HEK293 (cell line): ENCODE measurements at regions not wholly inside any gene's neighbourhood (a gene's known extent, or its start where the extent isn't known, plus 50 kb on each side); places are given as distances from the start of the nearest gene placed in this dataset.

Experiments
- CTCF ChIA-PET: fragments of 350-600 bp; formaldehyde crosslinking; extraction: SDS; loops from one replicate; lab custom pipeline; 2021; ENCODE audit warnings: antibody characterized with exemption; lab: Yijun Ruan, JAX
- POLR2A ChIA-PET: fragments of 300-600 bp; formaldehyde crosslinking; extraction: SDS; loops from one replicate; lab custom pipeline; 2020; ENCODE audit warnings: antibody characterized with exemption, inconsistent platforms; lab: Yijun Ruan, JAX
- H3K27ac ChIP-seq: fragments of 200-500 bp; sonication (Bioruptor generic); 2 replicates; pipeline ENCODE4 v1.5.1; 2014; ENCODE audit warnings: low read depth, low read length, control low read depth, inconsistent platforms; ENCODE audit errors: extremely low read depth
- H3K36me3 ChIP-seq, 2 experiments: fragments of 200-500 bp in 1 of 2; sonication (Bioruptor generic) in 1 of 2; 1 replicate in 1 of 2; 2 replicates in 1 of 2; pipeline ENCODE4 v1.5.1; 2014 to 2017; ENCODE audit warnings: inconsistent platforms in 2 of 2, low read length in 2 of 2; ENCODE audit not compliant: control insufficient read depth in 2 of 2, insufficient read depth in 1 of 2
- H3K4me1 ChIP-seq: fragments of 200-500 bp; sonication (Bioruptor generic); 2 replicates; pipeline ENCODE4 v1.5.1; 2014; ENCODE audit warnings: mild to moderate bottlenecking, low read length, inconsistent platforms; ENCODE audit not compliant: control insufficient read depth, insufficient read depth
- H3K4me3 ChIP-seq: 2 replicates; pipeline ENCODE4 v1.5.1; 2011; ENCODE audit warnings: low read depth, mild to moderate bottlenecking, control low read depth, low read length, moderate library complexity
- H3K9me3 ChIP-seq: fragments of 200-500 bp; sonication (Bioruptor generic); 2 replicates; pipeline ENCODE4 v1.5.1; 2014; ENCODE audit warnings: low read depth, low read length, inconsistent platforms; ENCODE audit not compliant: control insufficient read depth, insufficient read depth
- EGR2 ChIP-seq: fragments of 450-650 bp; formaldehyde crosslinking; IDR thresholded peaks from 2 replicates; pipeline ENCODE4 v1.5.1; 2016; ENCODE audit warnings: low read depth, missing biosample characterization, missing genetic modification characterization
- KLF9 ChIP-seq: fragments of 450-650 bp; formaldehyde crosslinking; IDR thresholded peaks from 2 replicates; pipeline ENCODE4 v1.5.1; 2016; ENCODE audit warnings: missing biosample characterization, missing genetic modification characterization, low read depth
- SETDB1 ChIP-seq: IDR thresholded peaks from one replicate; pipeline ENCODE4 v1.6.1; 2017; ENCODE audit warnings: mild to moderate bottlenecking, low read length, moderate library complexity, mixed read lengths; ENCODE audit not compliant: insufficient read length
- ZNF121 ChIP-seq: fragments of 450-650 bp; formaldehyde crosslinking; IDR thresholded peaks from 2 replicates; pipeline ENCODE4 v1.5.1; 2016; ENCODE audit warnings: missing biosample characterization, missing genetic modification characterization
- ZNF174 ChIP-seq: fragments of 450-650 bp; formaldehyde crosslinking; IDR thresholded peaks from 2 replicates; pipeline ENCODE4 v1.5.0; 2017; ENCODE audit warnings: missing biosample characterization, mild to moderate bottlenecking, missing genetic modification characterization
- ZNF501 ChIP-seq: fragments of 450-650 bp; formaldehyde crosslinking; IDR thresholded peaks from 2 replicates; pipeline ENCODE4 v1.5.1; 2016; ENCODE audit warnings: missing biosample characterization, missing genetic modification characterization
- ZNF529 ChIP-seq: fragments of 450-650 bp; formaldehyde crosslinking; IDR thresholded peaks from 2 replicates; pipeline ENCODE4 v1.5.1; 2017; ENCODE audit warnings: missing genetic modification characterization, missing biosample characterization; ENCODE audit not compliant: insufficient replicate concordance
- ZNF621 ChIP-seq: fragments of 450-650 bp; formaldehyde crosslinking; IDR thresholded peaks from 2 replicates; pipeline ENCODE4 v1.5.1; 2017; ENCODE audit warnings: missing biosample characterization, missing genetic modification characterization
- ZNF654 ChIP-seq: fragments of 450-650 bp; formaldehyde crosslinking; IDR thresholded peaks from 2 replicates; pipeline ENCODE4 v1.5.1; 2016; ENCODE audit warnings: low read depth, missing biosample characterization, missing genetic modification characterization
- ZNF660 ChIP-seq: fragments of 450-650 bp; IDR thresholded peaks from 2 replicates; pipeline ENCODE4 v1.5.1; 2018; ENCODE audit warnings: missing biosample characterization, mild to moderate bottlenecking, missing genetic modification characterization
- TF ChIP-seq, protein P1 (sequence below): fragments of 450-650 bp; formaldehyde crosslinking; IDR thresholded peaks from 2 replicates; pipeline ENCODE4 v1.5.1; 2016; ENCODE audit warnings: missing biosample characterization, missing genetic modification characterization
- TF ChIP-seq, protein P2 (sequence below): fragments of 450-650 bp; formaldehyde crosslinking; IDR thresholded peaks from 2 replicates; pipeline ENCODE4 v1.5.1; 2017; ENCODE audit warnings: missing biosample characterization, missing genetic modification characterization
- TF ChIP-seq, protein P3 (sequence below): fragments of 450-650 bp; formaldehyde crosslinking; IDR thresholded peaks from 2 replicates; pipeline ENCODE4 v1.5.1; 2016; ENCODE audit warnings: missing biosample characterization, missing genetic modification characterization
- TF ChIP-seq, protein P4 (sequence below): fragments of 450-650 bp; formaldehyde crosslinking; IDR thresholded peaks from 2 replicates; pipeline ENCODE4 v1.5.1; 2016; ENCODE audit warnings: missing biosample characterization, missing genetic modification characterization
- TF ChIP-seq, protein P5 (sequence below): fragments of 450-650 bp; formaldehyde crosslinking; IDR thresholded peaks from 2 replicates; pipeline ENCODE4 v1.5.1; 2016; ENCODE audit warnings: missing biosample characterization, missing genetic modification characterization

DNA sequence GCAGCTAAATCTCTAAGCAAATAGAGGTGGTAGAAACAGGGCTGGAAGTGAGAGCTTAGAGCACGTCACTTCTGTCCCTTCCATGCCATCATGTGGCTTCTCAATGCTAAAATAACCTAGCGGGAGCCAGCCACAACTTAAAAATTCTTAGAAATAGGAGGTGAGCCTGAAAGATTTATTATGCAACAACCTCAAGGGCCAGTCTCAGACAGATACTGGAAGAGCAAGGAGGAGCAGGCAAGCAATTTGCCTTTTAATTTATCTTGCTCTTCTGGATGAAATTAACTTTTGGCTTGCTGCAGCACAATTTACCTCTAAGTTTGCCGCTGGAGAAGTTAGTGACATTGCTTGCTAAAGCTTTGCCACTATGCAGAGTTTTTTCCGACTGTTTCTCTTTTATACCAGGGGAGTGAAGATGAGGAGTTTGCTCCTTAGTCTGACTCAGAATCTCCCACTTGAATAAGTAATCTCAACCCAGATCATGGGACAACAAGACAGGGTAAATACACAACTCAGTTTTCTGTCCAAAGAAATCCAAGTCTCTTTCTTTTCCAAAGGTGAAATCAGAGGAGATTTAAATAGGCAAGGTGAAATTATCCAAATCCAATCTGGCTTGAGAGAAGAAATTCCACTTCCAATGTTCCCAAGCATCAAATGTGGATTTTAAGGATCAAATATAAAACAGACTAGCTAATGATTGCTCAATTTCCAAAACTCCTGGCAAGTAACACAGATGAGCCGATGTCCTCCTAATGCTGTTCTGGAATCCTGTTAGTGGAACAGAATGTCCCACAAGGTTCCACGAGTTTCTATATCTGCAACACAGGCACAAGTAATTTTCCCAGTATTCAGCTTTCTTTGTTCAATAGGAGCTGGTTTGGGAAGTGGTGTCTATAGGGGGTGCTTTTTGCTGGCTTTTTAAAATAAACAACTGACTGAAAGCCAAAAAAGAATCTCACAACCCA lies 329.4 kb upstream of the RORA start:
- H3K9me3 ChIP-seq = no peaks in the 10 kb centered on the region
- CTCF ChIA-PET = no interaction called here
- no peaks in the 10 kb centered on the region for H3K36me3 ChIP-seq
- H3K4me3 ChIP-seq = no peak overlapping the region
- no peak for TF ChIP-seq SETDB1
- TF ChIP-seq, protein P1, sequence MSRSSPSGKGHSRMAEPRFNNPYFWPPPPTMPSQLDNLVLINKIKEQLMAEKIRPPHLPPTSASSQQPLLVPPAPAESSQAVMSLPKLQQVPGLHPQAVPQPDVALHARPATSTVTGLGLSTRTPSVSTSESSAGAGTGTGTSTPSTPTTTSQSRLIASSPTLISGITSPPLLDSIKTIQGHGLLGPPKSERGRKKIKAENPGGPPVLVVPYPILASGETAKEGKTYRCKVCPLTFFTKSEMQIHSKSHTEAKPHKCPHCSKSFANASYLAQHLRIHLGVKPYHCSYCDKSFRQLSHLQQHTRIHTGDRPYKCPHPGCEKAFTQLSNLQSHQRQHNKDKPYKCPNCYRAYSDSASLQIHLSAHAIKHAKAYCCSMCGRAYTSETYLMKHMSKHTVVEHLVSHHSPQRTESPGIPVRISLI (tag by site-specific recombination) = no peak
- TF ChIP-seq, protein P2, sequence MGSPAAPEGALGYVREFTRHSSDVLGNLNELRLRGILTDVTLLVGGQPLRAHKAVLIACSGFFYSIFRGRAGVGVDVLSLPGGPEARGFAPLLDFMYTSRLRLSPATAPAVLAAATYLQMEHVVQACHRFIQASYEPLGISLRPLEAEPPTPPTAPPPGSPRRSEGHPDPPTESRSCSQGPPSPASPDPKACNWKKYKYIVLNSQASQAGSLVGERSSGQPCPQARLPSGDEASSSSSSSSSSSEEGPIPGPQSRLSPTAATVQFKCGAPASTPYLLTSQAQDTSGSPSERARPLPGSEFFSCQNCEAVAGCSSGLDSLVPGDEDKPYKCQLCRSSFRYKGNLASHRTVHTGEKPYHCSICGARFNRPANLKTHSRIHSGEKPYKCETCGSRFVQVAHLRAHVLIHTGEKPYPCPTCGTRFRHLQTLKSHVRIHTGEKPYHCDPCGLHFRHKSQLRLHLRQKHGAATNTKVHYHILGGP = no peak
- TF ChIP-seq, protein P3, sequence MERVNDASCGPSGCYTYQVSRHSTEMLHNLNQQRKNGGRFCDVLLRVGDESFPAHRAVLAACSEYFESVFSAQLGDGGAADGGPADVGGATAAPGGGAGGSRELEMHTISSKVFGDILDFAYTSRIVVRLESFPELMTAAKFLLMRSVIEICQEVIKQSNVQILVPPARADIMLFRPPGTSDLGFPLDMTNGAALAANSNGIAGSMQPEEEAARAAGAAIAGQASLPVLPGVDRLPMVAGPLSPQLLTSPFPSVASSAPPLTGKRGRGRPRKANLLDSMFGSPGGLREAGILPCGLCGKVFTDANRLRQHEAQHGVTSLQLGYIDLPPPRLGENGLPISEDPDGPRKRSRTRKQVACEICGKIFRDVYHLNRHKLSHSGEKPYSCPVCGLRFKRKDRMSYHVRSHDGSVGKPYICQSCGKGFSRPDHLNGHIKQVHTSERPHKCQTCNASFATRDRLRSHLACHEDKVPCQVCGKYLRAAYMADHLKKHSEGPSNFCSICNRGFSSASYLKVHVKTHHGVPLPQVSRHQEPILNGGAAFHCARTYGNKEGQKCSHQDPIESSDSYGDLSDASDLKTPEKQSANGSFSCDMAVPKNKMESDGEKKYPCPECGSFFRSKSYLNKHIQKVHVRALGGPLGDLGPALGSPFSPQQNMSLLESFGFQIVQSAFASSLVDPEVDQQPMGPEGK (tag by site-specific recombination) = no peak
- H3K27ac ChIP-seq = no peak overlapping the region
- H3K4me1 ChIP-seq = no peaks in the 10 kb centered on the region
- POLR2A ChIA-PET = no interaction called here

DNA sequence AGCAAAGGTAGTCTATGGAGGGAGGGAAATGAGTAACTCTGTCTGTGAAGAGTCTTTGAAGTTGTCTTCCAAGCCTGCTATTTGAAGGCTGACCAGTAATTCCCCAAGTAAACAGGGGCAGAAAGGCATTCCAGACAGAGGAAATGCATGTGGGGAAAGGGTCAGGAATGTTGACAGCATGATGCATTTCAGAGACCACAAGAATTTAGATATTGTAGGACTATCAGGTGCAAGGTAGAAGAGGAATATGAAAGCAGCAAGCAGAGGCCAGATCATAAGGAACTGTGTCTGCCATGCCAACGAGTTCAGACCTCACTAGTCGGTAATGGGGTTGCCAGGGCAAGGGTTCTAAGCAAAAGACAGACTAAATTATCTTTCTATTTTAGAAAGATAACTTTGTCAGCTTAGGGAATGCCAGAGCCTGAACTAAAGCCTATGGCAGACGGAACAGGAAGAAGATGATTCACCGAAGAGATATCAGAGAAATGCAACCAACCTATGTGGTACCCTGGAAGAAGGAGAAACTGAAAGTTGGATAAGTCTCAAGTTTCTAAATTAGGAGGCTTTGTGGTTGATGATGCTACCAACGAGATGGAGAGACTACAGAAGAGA lies 327.0 kb upstream of the RORA start:
- H3K27ac ChIP-seq = no peak overlapping the region
- H3K4me1 ChIP-seq = no peaks in the 10 kb centered on the region
- no peaks in the 10 kb centered on the region for H3K36me3 ChIP-seq
- H3K9me3 ChIP-seq = no peaks in the 10 kb centered on the region
- ChIA-PET POLR2A (no interaction called here), CTCF (interaction anchor here (0.6 kb wide), 1 partner anchor 243 kb away, joined by 3 read pairs; no protein-coding TSS in a partner anchor)
- H3K4me3 ChIP-seq = no peak overlapping the region
- TF ChIP-seq ZNF174 (no peak), ZNF529 (tag by site-specific recombination) (no peak), ZNF654 (tag by site-specific recombination) (no peak), ZNF121 (tag by site-specific recombination) (no peak), ZNF660 (tag by site-specific recombination) (no peak), KLF9 (tag by site-specific recombination) (no peak), EGR2 (tag by site-specific recombination) (no peak), ZNF501 (tag by site-specific recombination) (no peak), ZNF621 (tag by site-specific recombination) (no peak)
- TF ChIP-seq, protein P4, sequence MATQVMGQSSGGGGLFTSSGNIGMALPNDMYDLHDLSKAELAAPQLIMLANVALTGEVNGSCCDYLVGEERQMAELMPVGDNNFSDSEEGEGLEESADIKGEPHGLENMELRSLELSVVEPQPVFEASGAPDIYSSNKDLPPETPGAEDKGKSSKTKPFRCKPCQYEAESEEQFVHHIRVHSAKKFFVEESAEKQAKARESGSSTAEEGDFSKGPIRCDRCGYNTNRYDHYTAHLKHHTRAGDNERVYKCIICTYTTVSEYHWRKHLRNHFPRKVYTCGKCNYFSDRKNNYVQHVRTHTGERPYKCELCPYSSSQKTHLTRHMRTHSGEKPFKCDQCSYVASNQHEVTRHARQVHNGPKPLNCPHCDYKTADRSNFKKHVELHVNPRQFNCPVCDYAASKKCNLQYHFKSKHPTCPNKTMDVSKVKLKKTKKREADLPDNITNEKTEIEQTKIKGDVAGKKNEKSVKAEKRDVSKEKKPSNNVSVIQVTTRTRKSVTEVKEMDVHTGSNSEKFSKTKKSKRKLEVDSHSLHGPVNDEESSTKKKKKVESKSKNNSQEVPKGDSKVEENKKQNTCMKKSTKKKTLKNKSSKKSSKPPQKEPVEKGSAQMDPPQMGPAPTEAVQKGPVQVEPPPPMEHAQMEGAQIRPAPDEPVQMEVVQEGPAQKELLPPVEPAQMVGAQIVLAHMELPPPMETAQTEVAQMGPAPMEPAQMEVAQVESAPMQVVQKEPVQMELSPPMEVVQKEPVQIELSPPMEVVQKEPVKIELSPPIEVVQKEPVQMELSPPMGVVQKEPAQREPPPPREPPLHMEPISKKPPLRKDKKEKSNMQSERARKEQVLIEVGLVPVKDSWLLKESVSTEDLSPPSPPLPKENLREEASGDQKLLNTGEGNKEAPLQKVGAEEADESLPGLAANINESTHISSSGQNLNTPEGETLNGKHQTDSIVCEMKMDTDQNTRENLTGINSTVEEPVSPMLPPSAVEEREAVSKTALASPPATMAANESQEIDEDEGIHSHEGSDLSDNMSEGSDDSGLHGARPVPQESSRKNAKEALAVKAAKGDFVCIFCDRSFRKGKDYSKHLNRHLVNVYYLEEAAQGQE (tag by site-specific recombination) = no peak
- TF ChIP-seq, protein P5, sequence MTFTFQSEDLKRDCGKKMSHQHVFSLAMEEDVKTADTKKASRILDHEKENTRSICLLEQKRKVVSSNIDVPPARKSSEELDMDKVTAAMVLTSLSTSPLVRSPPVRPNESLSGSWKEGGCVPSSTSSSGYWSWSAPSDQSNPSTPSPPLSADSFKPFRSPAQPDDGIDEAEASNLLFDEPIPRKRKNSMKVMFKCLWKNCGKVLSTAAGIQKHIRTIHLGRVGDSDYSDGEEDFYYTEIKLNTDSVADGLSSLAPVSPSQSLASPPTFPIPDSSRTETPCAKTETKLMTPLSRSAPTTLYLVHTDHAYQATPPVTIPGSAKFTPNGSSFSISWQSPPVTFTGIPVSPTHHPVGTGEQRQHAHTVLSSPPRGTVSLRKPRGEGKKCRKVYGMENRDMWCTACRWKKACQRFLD (tag by site-specific recombination) = no peak
